ENCODE measurements at regions not wholly inside any gene's neighbourhood (a gene's known extent, or its start where the extent isn't known, plus 50 kb on each side); places are given as distances from the start of the nearest gene placed in this dataset.

GRCh38 chr1:29774355-29774754, 538.0 kb downstream of the PTPRU start:
- ATAC-seq, result no peak
- no peak overlapping the region for H3K27ac ChIP-seq
- no peak for DNase-seq
- TF ChIP-seq CTCF (IDR thresholded peaks at IDR 0.05 in 4 of 5, conservative IDR thresholded peaks at IDR 0.05 in 1 of 5) (no peak), POLR2A (IDR thresholded peaks at IDR 0.05) (no peak)
- in situ Hi-C loops (cut with MboI; ENCODE audit: low sequenced_read_pairs in 4 of 4), result no loop called here
- no peaks in the 10 kb centered on the region for H3K9me3 ChIP-seq
- no peak overlapping the region for H3K4me3 ChIP-seq
- H3K36me3 ChIP-seq, result no peaks in the 10 kb centered on the region
- H3K27me3 ChIP-seq, result peaks cover 3 to 18% (median 11%) of the 10 kb centered on the region in 3 donors
- no peaks in the 10 kb centered on the region for H3K4me1 ChIP-seq
- intact Hi-C loops (cut with DNase I; ENCODE audit: low total_unique reads), result no loop called here

GRCh38 chr1:29772584-29773100, 536.3 kb downstream of the PTPRU start:
- Histone ChIP-seq H3K27me3 (peaks cover 0 to 8% (median 4%) of the 10 kb centered on the region in 3 donors), H3K27ac (no peak overlapping the region), H3K4me3 (no peak overlapping the region), H3K9me3 (no peaks in the 10 kb centered on the region), H3K36me3 (no peaks in the 10 kb centered on the region), H3K4me1 (no peaks in the 10 kb centered on the region)
- DNase-seq (no peak), ATAC-seq (no peak)
- intact Hi-C loops (cut with DNase I; ENCODE audit: low total_unique reads), result no loop called here
- TF ChIP-seq CTCF (IDR thresholded peaks at IDR 0.05 in 4 of 5, conservative IDR thresholded peaks at IDR 0.05 in 1 of 5) (no peak), POLR2A (IDR thresholded peaks at IDR 0.05) (no peak)
- in situ Hi-C loops (cut with MboI; ENCODE audit: low sequenced_read_pairs in 4 of 4), result no loop called here

DNA sequence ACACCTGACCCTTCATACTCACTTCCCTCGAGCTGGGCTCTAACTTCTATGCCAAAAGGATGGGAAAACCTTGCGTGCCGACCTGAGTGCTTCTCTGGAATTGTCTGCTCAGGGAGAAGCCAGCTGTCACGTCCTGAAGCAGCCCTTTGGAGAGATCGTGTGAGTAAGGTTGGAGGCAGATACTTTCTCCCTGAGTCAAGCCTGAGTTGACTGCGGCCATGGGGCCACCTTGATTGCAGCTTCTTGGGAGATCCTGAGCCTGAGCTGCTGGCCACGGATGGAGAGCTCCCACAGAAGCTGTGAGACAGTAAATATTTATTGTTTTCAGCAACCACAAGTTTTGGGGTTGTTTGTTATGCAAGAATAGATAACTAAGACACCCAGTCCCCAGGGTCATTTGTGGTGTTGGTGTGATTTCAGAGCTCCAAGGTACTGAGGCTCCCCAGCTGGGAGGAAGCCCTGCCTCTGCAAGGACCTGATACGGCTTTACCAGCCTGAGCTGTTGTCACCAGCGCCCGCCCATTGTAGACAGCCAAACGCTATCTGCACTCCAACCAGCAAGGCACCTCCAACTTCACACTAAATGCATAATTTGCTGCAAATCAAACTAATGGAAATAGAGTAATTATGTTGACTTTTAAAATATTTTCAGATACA, 531.6 kb downstream of the PTPRU start:
- intact Hi-C loops (cut with DNase I; ENCODE audit: low total_unique reads), result no loop called here
- in situ Hi-C loops (cut with MboI; ENCODE audit: low sequenced_read_pairs in 4 of 4), result no loop called here
- H3K27ac ChIP-seq, result no peak overlapping the region
- no peaks in the 10 kb centered on the region for H3K36me3 ChIP-seq
- peaks cover 5 to 18% (median 7%) of the 10 kb centered on the region in 3 donors for H3K27me3 ChIP-seq
- TF ChIP-seq POLR2A (IDR thresholded peaks at IDR 0.05), result no peak
- TF ChIP-seq CTCF (IDR thresholded peaks at IDR 0.05 in 4 of 5, conservative IDR thresholded peaks at IDR 0.05 in 1 of 5), result no peak
- ATAC-seq (no peak), DNase-seq (no peak)
- no peak overlapping the region for H3K4me3 ChIP-seq
- H3K4me1 ChIP-seq, result no peaks in the 10 kb centered on the region
- H3K9me3 ChIP-seq, result no peaks in the 10 kb centered on the region

GRCh38 chr1:29767088-29767685, 530.9 kb downstream of the PTPRU start:
- Histone ChIP-seq H3K4me3 (no peak overlapping the region), H3K27ac (no peak overlapping the region), H3K27me3 (peaks cover 5 to 19% (median 7%) of the 10 kb centered on the region in 3 donors), H3K9me3 (no peaks in the 10 kb centered on the region), H3K36me3 (no peaks in the 10 kb centered on the region), H3K4me1 (no peaks in the 10 kb centered on the region)
- no peak for ATAC-seq
- DNase-seq, result no peak
- in situ Hi-C loops (cut with MboI; ENCODE audit: low sequenced_read_pairs in 4 of 4), result no loop called here
- intact Hi-C loops (cut with DNase I; ENCODE audit: low total_unique reads), result no loop called here
- no peak for TF ChIP-seq POLR2A (IDR thresholded peaks at IDR 0.05)
- no peak for TF ChIP-seq CTCF (IDR thresholded peaks at IDR 0.05 in 4 of 5, conservative IDR thresholded peaks at IDR 0.05 in 1 of 5)

All from gastrocnemius medialis (tissue), 4 donors.